Smooth muscle cell (in vitro differentiated cells): ENCODE measurements at regions not wholly inside any gene's neighbourhood (a gene's known extent, or its start where the extent isn't known, plus 50 kb on each side); places are given as distances from the start of the nearest gene placed in this dataset.

Experiments used
- DNase-seq: peaks from one replicate; lab custom pipeline; 2025; ENCODE audit not compliant: unreplicated experiment; lab: John Stamatoyannopoulos, UW
- H2AFZ ChIP-seq: fragments of 200-600 bp; sonication (generic); 2 replicates; pipeline ENCODE4 v1.6.0; 2016; ENCODE audit warnings: antibody characterized with exemption, low read depth, mild to moderate bottlenecking
- H3F3A ChIP-seq: fragments of 200-600 bp; sonication (generic); 2 replicates; pipeline ENCODE4 v1.6.0; 2017; ENCODE audit warnings: antibody characterized with exemption, low read depth
- H3K27ac ChIP-seq: fragments of 200-600 bp; sonication (generic); 2 replicates; pipeline ENCODE4 v1.5.1; 2016; ENCODE audit warnings: low read depth, mild to moderate bottlenecking
- H3K27me3 ChIP-seq: fragments of 200-600 bp; sonication (generic); 2 replicates; pipeline ENCODE4 v1.6.1; 2016; ENCODE audit warnings: low read depth, mild to moderate bottlenecking
- H3K36me3 ChIP-seq: fragments of 200-600 bp; sonication (generic); 2 replicates; pipeline ENCODE4 v1.5.1; 2016; ENCODE audit warnings: low read depth
- H3K4me1 ChIP-seq: fragments of 200-600 bp; sonication (generic); 2 replicates; pipeline ENCODE4 v1.5.1; 2016; ENCODE audit warnings: low read depth
- H3K4me2 ChIP-seq: fragments of 200-600 bp; sonication (generic); 2 replicates; pipeline ENCODE4 v1.6.0; 2016; ENCODE audit warnings: mild to moderate bottlenecking
- H3K4me3 ChIP-seq: fragments of 200-600 bp; sonication (generic); 2 replicates; pipeline ENCODE4 v1.5.1; 2016; ENCODE audit warnings: mild to moderate bottlenecking
- H3K79me2 ChIP-seq: fragments of 200-600 bp; sonication (generic); 2 replicates; pipeline ENCODE4 v1.6.0; 2016; ENCODE audit warnings: low read depth, mild to moderate bottlenecking
- H3K9ac ChIP-seq: fragments of 200-600 bp; sonication (generic); 2 replicates; pipeline ENCODE4 v1.6.0; 2016; ENCODE audit warnings: low read depth
- H3K9me3 ChIP-seq: fragments of 200-600 bp; sonication (generic); replicated peaks from 2 replicates; pipeline ENCODE4 v1.5.1; 2016; ENCODE audit warnings: low read depth
- H4K20me1 ChIP-seq: fragments of 200-600 bp; sonication (generic); 2 replicates; pipeline ENCODE4 v1.6.0; 2016; ENCODE audit warnings: low read depth
- CTCF ChIP-seq: fragments of 200-600 bp; sonication (generic); IDR thresholded peaks from 2 replicates; pipeline ENCODE4 v1.5.1; 2017; ENCODE audit warnings: borderline replicate concordance, mild to moderate bottlenecking, antibody characterized with exemption; ENCODE audit not compliant: insufficient read depth, poor library complexity, severe bottlenecking
- WGBS: methylation state at CpG from one replicate; pipeline ENCODE4 v1.1.7; 2016; ENCODE audit warnings: low lambda C conversion rate; 5-methylcytosine and 5-hydroxymethylcytosine counted together

GRCh38 chr2:181312515-181312927, 144.7 kb upstream of the ITGA4 start:
- Histone ChIP-seq H3K27ac (no peak overlapping the region), H3K36me3 (no peaks in the 10 kb centered on the region), H3K9ac (no peak overlapping the region), H3K4me1 (no peaks in the 10 kb centered on the region), H4K20me1 (no peaks in the 10 kb centered on the region), H3K79me2 (no peaks in the 10 kb centered on the region), H3K4me2 (no peak overlapping the region), H3K4me3 (no peak overlapping the region), H3K27me3 (no peaks in the 10 kb centered on the region), H3K9me3 (no peaks in the 10 kb centered on the region), H3F3A (no peaks in the 10 kb centered on the region), H2AFZ (no peak overlapping the region)
- no peak for TF ChIP-seq CTCF
- DNase-seq: no peak
- 88% methylated on average over 7 of the region's 7 CpGs for WGBS

- no peaks in the 10 kb centered on the region for H3K79me2 ChIP-seq
- no peak for TF ChIP-seq CTCF
- no peak for DNase-seq
- no peak overlapping the region for H3K9ac ChIP-seq
- H3K4me3 ChIP-seq: no peak overlapping the region
- no peaks in the 10 kb centered on the region for H3K4me1 ChIP-seq
- no peaks in the 10 kb centered on the region for H3K27me3 ChIP-seq
- no peak overlapping the region for H2AFZ ChIP-seq
- no peaks in the 10 kb centered on the region for H3K9me3 ChIP-seq
- H3K27ac ChIP-seq: no peak overlapping the region
- H3K36me3 ChIP-seq: no peaks in the 10 kb centered on the region
- no peaks in the 10 kb centered on the region for H4K20me1 ChIP-seq
- H3F3A ChIP-seq: no peaks in the 10 kb centered on the region
- H3K4me2 ChIP-seq: no peak overlapping the region
- 88% methylated on average over 1 of the region's 1 CpG for WGBS
Measured at GRCh38 chr2:181313845-181314244, 143.3 kb upstream of the ITGA4 start.

GRCh38 chr2:181314551-181314950, 142.6 kb upstream of the ITGA4 start:
- Histone ChIP-seq H3F3A (no peaks in the 10 kb centered on the region), H3K4me1 (no peaks in the 10 kb centered on the region), H3K9me3 (no peaks in the 10 kb centered on the region), H3K4me2 (no peak overlapping the region), H2AFZ (no peak overlapping the region), H3K9ac (no peak overlapping the region), H4K20me1 (no peaks in the 10 kb centered on the region), H3K27ac (no peak overlapping the region), H3K79me2 (no peaks in the 10 kb centered on the region), H3K4me3 (no peak overlapping the region), H3K27me3 (no peaks in the 10 kb centered on the region), H3K36me3 (no peaks in the 10 kb centered on the region)
- no peak for DNase-seq
- no peak for TF ChIP-seq CTCF

GRCh38 chr2:181317511-181317910, 139.7 kb upstream of the ITGA4 start:
- Histone ChIP-seq H3K79me2 (no peaks in the 10 kb centered on the region), H3K9ac (no peak overlapping the region), H4K20me1 (no peaks in the 10 kb centered on the region), H3K27ac (no peak overlapping the region), H3K4me3 (no peak overlapping the region), H3K4me1 (no peaks in the 10 kb centered on the region), H3K36me3 (no peaks in the 10 kb centered on the region), H3K27me3 (no peaks in the 10 kb centered on the region), H3K4me2 (no peak overlapping the region), H3K9me3 (no peaks in the 10 kb centered on the region), H2AFZ (no peak overlapping the region), H3F3A (no peaks in the 10 kb centered on the region)
- DNase-seq: no peak
- 94% methylated on average over 3 of the region's 3 CpGs for WGBS
- no peak for TF ChIP-seq CTCF
